ENCODE measurements at regions not wholly inside any gene's neighbourhood (a gene's known extent, or its start where the extent isn't known, plus 50 kb on each side); places are given as distances from the start of the nearest gene placed in this dataset.

- no peak for TF ChIP-seq CTCF (conservative IDR thresholded peaks at IDR 0.05)
- no peak for TF ChIP-seq EZH2 (IDR thresholded peaks at IDR 0.05; ENCODE audit: low read depth)
Observed at GRCh38 chr6:40955178-40955545, 83.9 kb downstream of the UNC5CL start.

All from PC-9 (cell line).